HG03571 (cell line): ENCODE measurements at regions not wholly inside any gene's neighbourhood (a gene's known extent, or its start where the extent isn't known, plus 50 kb on each side); places are given as distances from the start of the nearest gene placed in this dataset.

Experiments
- ATAC-seq: cut with Tn5 transposase; IDR thresholded peaks from one replicate; pipeline ENCODE4 v1.9.1; 2021; ENCODE audit not compliant: unreplicated experiment

DNA sequence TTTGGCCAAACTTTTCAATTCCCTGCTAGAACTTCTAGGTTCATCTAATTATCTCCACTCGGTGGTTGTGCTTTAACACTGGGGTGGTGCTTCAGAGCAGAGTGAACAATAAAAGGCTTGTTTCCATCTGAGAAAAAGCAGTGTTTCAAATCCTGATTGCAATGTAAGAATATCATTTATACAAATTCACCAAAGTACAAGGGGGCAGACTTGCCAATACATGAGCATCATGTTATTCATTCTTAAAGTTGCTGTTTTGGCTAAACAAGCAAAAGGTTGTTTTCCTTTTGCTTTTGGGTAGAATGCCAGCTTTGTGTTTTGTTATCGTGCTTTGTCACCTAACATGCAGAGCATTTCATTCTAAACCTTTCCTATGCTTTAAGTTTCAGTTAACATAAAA is 78.5 kb upstream of the UBAC2 start:
- no peak for ATAC-seq

DNA sequence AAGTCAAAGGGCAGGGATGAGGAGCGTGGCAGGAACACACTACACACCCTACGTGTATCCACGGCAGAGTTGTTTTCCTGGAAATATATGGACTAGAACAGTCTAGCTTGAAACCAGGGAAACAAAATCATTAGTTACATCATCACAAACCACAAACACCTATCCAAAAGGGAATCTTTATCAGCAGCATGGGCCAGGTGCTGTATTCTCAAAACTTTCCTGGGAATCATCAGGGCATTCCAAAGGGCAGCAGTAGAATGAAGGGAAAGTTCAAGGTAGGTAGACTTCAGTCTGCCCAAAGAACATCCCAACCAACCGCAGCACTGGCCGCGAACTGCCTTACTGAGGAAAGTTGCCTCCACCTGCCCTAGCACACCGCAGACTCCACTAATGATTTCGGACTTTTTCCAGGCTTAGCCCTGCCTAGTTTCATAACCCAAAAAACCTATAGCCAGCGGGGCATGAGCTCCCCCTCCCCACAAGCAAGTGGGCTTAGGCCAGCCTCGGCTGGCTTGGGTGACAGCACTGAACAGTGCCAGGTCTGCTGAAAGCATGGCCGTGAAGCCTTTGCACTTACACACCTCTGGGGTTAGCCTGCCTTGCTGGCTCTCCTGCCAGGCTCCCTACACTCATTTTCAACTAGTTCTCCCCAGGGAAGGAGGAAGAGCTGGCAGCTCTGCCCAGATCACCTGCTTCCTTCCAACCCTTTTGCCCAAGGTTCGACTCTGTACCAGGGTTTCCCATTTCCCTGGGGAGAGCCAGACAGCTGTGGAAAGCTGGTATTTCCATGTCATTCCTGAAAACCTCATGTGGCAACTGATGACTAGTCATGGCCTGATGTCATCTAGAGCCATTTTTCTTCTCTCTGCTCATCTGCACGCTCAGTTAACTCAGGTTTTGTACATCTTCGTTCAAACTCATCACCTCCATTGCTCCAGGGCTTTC is 77.3 kb upstream of the UBAC2 start:
- ATAC-seq = no peak

DNA sequence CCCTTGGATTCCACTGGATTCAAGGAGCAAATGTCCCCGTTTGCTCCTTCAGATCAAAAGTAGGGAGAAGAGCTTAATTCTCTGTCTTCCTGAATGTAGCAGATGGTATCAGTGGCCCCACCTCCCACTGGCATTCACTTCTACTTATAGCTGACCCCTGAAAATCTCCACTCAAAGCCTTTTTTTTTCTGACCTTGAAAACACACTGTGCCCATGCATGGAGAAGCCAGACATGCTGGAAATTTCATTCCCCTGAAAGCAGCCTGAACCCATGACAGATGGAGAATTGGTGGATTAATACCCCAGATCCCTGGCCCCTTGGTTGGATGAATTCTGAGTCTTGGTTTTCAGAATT is 76.6 kb upstream of the UBAC2 start:
- ATAC-seq = no peak

DNA sequence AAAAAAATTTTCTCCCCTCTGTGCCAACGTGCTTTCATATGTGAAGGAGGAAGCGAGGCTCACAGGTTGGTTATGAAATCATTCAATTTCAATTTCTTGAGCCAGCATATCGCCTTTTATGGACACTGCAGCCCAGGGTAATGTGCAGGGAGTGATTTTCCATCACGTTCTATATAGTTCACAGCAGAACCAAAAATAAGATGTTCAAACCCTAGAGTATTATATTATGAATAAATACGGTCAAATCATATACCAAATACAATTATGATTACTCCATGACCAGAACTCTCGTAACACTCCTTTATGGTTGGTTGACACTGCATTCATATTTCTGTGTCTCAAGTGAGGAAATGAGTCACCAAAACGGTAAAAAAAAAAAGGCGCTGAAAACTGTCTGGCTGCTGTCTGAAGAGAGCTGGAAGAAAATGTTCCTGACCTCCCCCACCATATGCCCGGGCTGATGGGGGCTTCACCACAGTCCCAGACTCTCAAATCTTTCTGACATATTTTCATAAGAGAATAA is 75.8 kb upstream of the UBAC2 start:
- peak; percentile 88 for ATAC-seq

DNA sequence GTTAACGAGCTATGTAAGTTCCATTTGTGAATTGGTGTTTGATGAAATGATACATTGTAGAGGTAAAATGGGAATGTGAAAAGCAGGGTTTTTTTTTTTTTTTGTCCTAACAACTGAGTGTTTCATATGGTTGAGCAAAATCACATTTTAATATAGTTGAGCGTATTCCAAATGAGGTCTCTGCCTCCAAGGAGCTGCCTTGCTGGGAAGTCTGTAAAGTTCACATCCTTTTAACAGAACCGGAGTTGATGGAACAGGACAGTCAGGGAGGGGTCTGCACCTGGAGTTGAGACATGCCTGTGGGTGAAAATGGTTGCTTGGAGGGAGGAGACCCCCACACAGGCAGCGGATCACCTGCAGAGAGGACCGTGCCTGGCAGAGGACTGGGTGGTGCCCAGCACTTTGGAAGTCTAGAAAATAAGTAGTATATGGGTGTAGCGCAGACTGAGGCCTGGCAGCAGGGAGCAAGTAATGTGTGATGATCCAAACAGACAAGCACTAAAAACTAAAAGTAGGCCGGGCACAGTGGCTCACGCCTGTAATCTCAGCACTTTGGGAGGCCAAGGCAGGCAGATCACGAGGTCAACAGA is 75.2 kb upstream of the UBAC2 start:
- ATAC-seq = no peak

DNA sequence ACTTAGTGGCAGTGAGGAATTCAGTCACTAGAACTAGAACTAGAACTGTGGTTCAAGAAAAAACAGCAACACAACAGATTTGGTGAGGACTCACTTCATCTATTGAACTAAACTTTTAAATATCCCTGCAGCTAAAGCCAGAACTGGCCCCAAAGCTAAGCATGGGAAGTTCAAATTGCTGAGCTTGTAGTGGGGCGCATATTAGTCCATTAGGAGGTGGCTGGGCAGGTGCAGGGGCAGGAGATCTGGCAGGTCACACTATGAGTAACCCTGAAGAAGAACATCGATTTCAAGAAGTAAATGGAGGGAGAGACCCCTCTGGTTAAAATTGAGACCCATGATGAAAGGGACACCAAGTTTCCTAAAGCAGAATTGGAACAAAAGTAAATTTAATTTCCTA is 73.8 kb upstream of the UBAC2 start:
- ATAC-seq = no peak

DNA sequence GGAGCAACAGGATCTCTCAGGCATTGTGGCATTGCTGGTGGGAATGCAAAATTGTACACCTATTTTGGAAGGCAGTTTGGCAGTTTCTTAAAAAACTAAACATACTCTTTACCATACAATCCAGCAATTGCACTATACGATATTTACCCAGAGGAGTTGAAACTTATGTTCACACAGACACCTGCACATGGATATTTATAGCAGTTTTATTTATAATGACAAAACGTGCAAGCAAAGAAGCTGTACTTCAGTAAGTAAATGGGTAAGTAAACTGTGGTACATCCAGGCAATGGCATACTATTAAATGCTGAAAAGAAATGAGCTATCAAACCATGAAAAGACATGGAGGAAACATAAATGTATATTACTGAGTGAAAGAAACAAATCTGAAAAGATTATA is 71.6 kb upstream of the UBAC2 start:
- no peak for ATAC-seq

DNA sequence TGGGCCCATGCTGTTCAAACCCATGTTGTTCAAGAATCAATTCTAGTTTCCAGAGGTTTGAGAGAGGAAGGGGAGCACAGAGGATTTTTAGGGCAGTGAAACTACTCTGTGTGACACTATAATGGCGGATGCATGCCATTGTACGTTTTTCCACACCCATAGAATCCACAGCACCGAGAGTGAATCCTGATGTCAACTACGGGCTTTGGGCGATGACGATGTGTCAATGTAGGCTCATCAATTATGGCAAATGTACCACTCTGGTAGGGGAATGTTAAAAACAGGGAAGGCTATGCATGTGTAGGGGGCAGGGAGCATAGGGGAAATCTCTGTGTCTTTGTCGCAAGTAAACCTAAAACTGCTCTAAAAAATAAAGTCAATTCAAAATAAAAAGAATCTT is 70.7 kb upstream of the UBAC2 start:
- no peak for ATAC-seq

DNA sequence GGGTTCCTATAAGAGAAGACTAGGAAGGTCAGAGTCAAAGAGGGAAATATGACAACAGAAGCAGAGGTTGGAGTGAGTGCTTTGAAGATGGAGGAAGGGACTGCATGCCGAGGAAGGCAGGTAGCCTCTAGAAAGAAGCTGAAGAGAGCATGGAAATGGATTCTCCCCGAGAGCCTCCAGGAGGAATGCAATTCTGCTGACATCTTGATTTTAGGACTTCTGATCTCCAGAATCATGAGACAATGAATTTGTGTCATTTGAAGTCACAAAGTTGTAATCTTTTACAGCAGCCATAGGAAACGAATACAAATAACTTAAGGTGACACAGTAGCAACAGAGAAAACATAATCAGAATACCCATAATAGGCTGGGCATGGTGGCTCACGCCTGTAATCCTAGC is 69.2 kb upstream of the UBAC2 start:
- ATAC-seq = no peak

DNA sequence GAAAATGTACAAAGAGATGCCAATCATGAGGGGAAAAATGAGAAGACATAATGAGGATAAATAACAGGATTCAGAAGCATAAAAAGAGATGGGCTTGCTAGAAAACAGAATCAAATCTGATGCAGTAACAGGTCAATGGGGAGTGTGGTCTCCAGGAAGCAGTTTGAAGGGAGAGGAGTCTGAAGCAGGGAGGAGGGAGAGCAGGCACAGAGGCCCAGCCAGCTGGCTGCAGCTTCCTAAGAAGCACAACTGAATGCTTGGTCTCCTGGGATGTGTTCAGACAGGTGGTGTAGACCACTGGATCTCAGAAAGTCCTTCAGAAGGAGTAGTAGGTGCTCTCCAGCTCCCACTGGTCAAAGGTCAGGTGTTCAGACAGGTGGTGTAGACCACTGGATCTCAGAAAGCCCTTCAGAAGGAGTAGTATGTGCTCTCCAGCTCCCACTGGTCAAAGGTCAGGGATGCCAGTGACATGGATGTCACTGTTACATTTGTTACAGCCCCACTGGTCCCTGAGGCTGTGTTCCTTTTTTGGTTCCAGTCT is 68.3 kb upstream of the UBAC2 start:
- ATAC-seq = no peak

DNA sequence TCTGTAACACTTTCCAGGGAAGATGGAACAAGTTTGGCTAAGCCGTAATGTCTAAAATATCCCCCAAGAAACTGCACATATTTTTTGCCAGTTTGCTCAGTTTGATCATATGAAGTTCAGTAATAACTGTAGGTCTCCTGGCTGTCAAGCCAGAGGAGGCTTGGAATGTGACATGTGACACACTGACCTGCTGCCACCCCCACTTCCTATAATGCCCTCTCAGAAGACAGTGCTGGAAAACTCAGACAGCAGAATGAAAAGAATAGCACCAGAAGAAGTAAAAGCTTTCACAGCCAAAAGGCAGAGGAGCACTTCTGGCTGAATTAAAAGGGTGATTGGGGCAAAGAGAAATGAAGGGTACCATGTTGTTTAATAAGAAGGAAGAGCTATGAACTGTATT is 67.4 kb upstream of the UBAC2 start:
- no peak for ATAC-seq

DNA sequence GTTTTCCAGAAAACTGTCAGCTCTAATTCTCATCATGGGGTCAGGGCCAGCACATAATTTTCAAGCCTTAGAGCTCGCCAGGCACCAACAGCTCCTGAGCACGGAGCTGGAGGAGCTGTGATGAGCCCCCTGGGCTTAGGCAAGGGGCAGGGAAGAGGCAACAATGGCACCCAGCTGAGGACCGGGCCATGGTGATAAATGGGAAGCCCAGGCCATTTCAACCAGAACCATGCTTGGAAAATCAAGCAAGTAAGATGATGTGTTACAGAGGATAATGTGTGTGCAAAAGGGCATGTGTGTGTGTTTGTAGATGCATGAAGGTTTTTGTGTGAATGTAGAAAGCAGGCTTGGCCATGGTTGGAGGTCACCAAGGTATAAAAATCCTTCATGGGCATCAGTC is 66.8 kb upstream of the UBAC2 start:
- no peak for ATAC-seq

DNA sequence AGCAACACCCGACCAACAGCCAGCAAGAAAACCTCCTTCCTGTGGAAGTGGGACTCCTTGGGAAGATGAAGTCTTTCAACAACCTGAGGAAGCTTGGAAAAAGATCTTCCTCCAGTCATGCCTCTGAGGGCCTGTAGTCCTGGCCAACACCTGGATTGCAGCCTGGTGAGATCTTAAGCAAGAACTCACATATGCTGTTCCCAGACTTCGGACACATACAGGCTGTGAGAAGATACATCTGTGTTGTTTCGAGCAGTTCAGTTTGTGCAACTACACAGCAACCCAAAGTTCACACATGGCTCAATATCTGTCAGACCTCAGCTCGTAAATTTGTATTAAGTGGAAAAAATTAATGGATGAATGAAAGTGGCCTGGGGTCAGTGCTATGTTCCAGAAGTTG is 65.1 kb upstream of the UBAC2 start:
- no peak for ATAC-seq

DNA sequence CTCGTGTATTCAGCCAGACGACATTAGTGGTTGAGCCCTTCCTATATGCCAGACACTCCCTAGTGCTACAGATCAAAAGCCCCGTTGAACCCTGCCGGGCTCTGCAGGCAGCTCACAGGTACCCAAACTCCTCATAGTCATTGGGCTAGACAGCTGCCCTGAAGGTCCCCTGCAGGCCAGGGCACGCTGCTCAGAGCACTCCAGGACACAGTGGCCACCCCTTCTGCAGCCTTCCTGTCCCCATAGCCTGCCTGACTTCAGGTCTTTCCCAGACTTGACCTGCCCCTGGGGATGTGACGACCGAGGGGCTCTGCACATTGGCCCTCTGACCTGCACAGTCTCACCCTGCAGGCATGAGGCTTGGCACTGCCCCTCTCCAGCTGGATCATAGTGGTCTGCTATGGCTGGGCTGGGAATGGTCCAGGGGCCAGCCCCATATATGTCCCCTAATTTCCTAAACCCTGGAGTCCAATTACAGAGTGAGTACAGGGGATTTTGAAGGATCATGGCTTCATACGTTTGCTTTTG is 64.2 kb upstream of the UBAC2 start:
- ATAC-seq = no peak

DNA sequence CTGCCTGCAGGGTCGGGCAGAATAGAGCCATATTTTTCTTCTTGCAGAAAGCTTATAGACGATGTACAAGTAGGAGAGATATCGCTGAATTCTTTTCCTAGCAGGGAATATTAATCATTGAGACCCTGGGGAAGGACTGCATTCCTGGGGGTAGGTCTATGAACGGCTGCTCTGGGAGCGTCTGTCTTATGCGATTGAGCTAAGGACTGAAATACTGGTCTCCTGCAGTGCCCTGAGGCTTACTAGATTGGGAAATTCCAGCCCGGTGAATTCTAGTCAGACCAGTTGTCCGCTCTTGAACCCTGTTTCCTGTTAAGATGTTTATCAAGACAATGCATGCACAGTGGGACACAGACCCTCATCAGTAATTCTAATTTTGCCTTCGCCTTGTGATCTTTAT is 59.8 kb upstream of the UBAC2 start:
- ATAC-seq = no peak

DNA sequence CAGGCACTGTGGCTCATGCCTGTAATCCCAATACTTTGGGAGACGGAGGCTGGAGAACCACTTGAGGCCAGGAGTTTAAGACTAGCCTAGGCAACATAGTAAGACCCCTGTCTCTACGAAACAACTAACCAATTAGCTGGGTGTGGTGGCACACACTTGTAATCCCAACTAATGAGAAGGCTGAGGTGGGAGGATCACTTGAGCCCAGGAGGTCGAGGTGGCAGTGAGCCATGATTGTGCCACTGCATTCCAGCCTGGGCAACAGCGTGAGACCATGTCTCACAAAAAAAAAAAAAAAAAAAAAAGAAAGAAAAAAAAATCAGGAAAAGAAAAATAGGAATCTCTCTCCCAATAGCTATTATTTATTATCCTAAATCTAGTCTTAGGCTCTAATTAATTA is 56.8 kb upstream of the UBAC2 start:
- no peak for ATAC-seq

DNA sequence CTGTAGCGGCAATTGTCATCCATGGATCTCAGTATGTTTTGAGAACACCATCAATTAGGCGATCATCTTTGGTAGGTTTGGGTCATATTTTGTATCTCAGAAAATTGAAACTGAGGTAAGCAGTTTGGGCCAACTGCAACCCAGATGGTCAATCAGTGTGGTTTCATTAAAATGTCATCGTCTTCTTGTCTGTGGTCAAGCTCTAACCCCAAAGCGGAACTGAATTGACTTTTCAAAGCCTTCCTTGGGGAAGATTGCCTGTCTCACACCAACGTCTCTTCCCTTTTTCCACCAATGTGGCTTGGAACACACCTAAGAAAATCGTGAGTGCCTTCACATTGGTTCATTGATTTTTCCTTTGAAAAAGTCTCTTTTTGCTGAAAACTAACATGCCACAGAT is 56.3 kb upstream of the UBAC2 start:
- peak; percentile 75 for ATAC-seq

DNA sequence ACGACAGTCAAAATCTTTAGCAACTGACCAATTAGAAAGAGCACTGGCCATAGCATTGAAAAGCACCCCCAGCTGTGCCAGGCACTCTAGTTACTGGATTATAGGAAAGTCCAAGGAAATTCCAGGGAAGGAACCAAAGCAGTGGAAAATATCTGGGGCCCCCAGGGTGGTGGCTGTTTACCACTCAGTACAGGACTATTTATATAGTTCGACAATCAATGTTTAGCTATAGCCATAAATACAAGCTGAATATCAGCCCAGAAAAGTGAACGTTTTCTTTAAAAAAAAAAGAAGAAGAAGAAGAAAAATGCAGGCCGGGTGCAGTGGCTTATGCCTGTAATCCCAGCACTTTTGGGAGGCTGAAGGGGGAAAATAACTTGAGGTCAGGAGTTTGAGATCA is 55.2 kb upstream of the UBAC2 start:
- ATAC-seq = no peak

DNA sequence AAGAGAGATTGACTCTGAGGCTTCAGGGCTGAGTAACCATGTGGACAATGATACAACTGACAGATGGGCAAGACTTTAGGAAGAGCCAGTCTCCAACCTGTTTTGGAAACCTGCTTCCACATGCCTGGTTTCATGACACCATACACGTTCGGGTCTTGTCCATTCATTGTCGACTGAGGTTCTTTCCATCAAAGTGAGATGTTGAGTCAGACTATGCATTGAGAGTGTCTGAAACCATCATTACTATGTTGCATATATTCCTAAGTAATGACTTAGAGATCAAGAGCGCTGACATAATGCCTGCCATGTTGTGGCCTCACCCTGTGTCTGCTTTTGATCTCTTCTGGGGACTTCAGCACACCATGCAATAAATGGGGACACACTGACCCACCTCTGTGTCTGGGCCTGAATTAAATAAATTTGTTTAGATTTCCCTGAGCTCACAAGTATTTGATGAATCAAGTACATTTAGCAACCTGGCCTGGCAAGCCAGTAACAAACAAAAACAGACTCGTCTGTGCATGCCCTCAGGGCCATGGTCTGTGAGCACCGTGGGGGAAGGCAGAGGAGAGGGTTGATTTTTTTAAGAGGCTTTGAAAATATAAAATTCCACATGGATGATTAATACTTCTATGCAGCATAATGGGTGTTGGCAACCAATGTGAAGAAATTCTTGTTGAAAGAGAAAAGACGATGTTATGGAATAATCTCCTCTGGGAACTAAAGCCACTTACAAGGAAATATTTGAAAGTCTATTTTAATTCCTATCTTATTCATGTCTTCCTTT is 49.9 kb upstream of the UBAC2 start:
- ATAC-seq = no peak
